ENCODE measurements at regions not wholly inside any gene's neighbourhood (a gene's known extent, or its start where the extent isn't known, plus 50 kb on each side); places are given as distances from the start of the nearest gene placed in this dataset.

DNA sequence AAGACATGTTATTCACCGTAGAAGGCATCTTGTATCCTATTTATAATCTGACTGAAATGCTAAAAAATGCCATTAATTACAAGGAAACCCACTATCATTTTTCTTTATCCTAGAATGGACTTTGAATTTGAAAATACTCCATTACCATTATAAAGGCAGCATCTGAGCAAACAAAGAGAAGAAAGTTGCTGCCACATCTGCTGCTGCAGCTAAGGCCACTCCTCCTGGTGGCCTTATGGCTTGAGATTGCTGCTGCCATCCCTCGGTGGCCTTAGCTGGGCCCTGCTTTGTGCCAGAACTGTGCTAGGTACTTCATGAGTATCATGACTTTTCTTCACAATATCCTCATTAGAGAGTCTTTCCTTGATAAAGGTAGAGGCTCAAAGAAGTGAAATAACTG is 1210.1 kb upstream of the TENM4 start:
- Histone ChIP-seq H3K9ac (ENCODE audit: insufficient read depth in 1 of 2, low read length in 2 of 2) (no peak overlapping the region), H3K4me3 (no peak overlapping the region), H3K9me3 (ENCODE audit: control insufficient read depth in 4 of 4, insufficient read depth in 3 of 4, low read length in 3 of 4) (peaks cover 0 to 3% (median 0%) of the 10 kb centered on the region in 4 donors), H3K4me1 (ENCODE audit: control insufficient read depth in 5 of 5, insufficient read depth in 5 of 5, low read length in 5 of 5) (no peaks in the 10 kb centered on the region), H3K36me3 (ENCODE audit: control insufficient read depth in 4 of 4, insufficient read depth in 4 of 4, low read length in 4 of 4) (no peaks in the 10 kb centered on the region), H3K27ac (ENCODE audit: low read depth in 1 of 2, low read length in 1 of 2) (no peak overlapping the region), H3K27me3 (ENCODE audit: control insufficient read depth in 3 of 3, insufficient read depth in 3 of 3, low read length in 2 of 3) (no peaks in the 10 kb centered on the region)
- WGBS, 2 donors = 76 to 80% methylated on average over 2 of the region's 2 CpGs
- no peak for DNase-seq
- TF ChIP-seq, protein P1, sequence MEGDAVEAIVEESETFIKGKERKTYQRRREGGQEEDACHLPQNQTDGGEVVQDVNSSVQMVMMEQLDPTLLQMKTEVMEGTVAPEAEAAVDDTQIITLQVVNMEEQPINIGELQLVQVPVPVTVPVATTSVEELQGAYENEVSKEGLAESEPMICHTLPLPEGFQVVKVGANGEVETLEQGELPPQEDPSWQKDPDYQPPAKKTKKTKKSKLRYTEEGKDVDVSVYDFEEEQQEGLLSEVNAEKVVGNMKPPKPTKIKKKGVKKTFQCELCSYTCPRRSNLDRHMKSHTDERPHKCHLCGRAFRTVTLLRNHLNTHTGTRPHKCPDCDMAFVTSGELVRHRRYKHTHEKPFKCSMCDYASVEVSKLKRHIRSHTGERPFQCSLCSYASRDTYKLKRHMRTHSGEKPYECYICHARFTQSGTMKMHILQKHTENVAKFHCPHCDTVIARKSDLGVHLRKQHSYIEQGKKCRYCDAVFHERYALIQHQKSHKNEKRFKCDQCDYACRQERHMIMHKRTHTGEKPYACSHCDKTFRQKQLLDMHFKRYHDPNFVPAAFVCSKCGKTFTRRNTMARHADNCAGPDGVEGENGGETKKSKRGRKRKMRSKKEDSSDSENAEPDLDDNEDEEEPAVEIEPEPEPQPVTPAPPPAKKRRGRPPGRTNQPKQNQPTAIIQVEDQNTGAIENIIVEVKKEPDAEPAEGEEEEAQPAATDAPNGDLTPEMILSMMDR (IDR thresholded peaks at IDR 0.05; ENCODE audit: control extremely low read depth, extremely low read depth) = no peak
- no peak for ATAC-seq (ENCODE audit: insufficient read depth, low FRiP score)

DNA sequence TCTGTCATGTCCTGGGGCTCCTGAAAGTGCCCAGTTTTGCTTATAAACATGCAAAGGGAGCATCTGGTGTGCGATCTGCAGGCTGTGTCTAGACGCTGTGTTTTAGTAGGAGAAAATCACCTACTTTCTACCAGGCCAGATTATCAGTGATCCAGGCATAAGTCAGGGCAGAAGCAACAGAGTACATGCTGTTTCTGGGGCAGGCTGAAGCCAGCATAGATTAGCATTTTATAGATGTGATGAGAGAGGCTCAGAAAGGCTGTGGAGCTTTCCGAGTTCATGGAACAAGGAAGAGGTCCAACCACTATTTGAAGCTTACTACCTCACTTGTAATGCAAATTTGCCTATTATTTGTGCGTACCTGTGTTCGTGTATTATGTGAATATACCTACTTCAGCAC is 1208.4 kb upstream of the TENM4 start:
- Histone ChIP-seq H3K36me3 (ENCODE audit: control insufficient read depth in 4 of 4, insufficient read depth in 4 of 4, low read length in 4 of 4) (no peaks in the 10 kb centered on the region), H3K9me3 (ENCODE audit: control insufficient read depth in 4 of 4, insufficient read depth in 3 of 4, low read length in 3 of 4) (peaks cover 0 to 3% (median 0%) of the 10 kb centered on the region in 4 donors), H3K4me1 (ENCODE audit: control insufficient read depth in 5 of 5, insufficient read depth in 5 of 5, low read length in 5 of 5) (no peaks in the 10 kb centered on the region), H3K27me3 (ENCODE audit: control insufficient read depth in 3 of 3, insufficient read depth in 3 of 3, low read length in 2 of 3) (no peaks in the 10 kb centered on the region), H3K9ac (ENCODE audit: insufficient read depth in 1 of 2, low read length in 2 of 2) (no peak overlapping the region), H3K27ac (ENCODE audit: low read depth in 1 of 2, low read length in 1 of 2) (no peak overlapping the region), H3K4me3 (no peak overlapping the region)
- TF ChIP-seq, protein P1 (IDR thresholded peaks at IDR 0.05; ENCODE audit: control extremely low read depth, extremely low read depth) = no peak
- 88 to 89% methylated on average over 5 of the region's 5 CpGs for WGBS, 2 donors
- ATAC-seq (ENCODE audit: insufficient read depth, low FRiP score) (no peak), DNase-seq (no peak)

DNA sequence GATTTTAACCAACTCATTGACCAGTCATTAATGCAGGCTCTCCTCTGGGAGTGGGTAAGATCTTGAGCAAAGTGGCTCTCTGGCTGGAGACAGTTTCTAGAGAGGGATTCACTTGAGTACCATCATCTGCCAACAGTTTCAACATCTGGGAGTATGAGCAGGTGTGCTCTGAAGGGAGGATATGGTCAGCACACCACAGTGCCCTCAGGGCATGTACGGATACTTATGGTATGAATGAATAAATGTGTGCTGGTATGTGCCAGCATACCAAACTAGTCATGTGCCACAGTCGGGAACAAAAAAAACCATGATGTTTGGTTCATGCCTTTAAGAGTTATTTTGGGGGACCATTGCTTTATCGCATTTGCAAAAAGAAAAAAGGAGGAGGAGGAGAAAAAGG is 1197.5 kb upstream of the TENM4 start:
- H3K4me1 ChIP-seq (ENCODE audit: control insufficient read depth in 5 of 5, insufficient read depth in 5 of 5, low read length in 5 of 5) = no peaks in the 10 kb centered on the region
- DNase-seq (no peak), ATAC-seq (ENCODE audit: insufficient read depth, low FRiP score) (no peak)
- 87 to 90% methylated on average over 3 of the region's 3 CpGs for WGBS, 2 donors
- H3K4me3 ChIP-seq = no peak overlapping the region
- H3K27ac ChIP-seq (ENCODE audit: low read depth in 1 of 2, low read length in 1 of 2) = no peak overlapping the region
- H3K36me3 ChIP-seq (ENCODE audit: control insufficient read depth in 4 of 4, insufficient read depth in 4 of 4, low read length in 4 of 4) = no peaks in the 10 kb centered on the region
- H3K9me3 ChIP-seq (ENCODE audit: control insufficient read depth in 4 of 4, insufficient read depth in 3 of 4, low read length in 3 of 4) = no peaks in the 10 kb centered on the region
- H3K9ac ChIP-seq (ENCODE audit: insufficient read depth in 1 of 2, low read length in 2 of 2) = no peak overlapping the region
- no peaks in the 10 kb centered on the region for H3K27me3 ChIP-seq (ENCODE audit: control insufficient read depth in 3 of 3, insufficient read depth in 3 of 3, low read length in 2 of 3)
- TF ChIP-seq, protein P1 (IDR thresholded peaks at IDR 0.05; ENCODE audit: control extremely low read depth, extremely low read depth) = no peak

GRCh38 chr11:80637571-80637970 is 1196.7 kb upstream of the TENM4 start:
- no peaks in the 10 kb centered on the region for H3K4me1 ChIP-seq (ENCODE audit: control insufficient read depth in 5 of 5, insufficient read depth in 5 of 5, low read length in 5 of 5)
- H3K27me3 ChIP-seq (ENCODE audit: control insufficient read depth in 3 of 3, insufficient read depth in 3 of 3, low read length in 2 of 3) = no peaks in the 10 kb centered on the region
- no peak for DNase-seq
- H3K27ac ChIP-seq (ENCODE audit: low read depth in 1 of 2, low read length in 1 of 2) = no peak overlapping the region
- TF ChIP-seq, protein P1 (IDR thresholded peaks at IDR 0.05; ENCODE audit: control extremely low read depth, extremely low read depth) = no peak
- H3K9ac ChIP-seq (ENCODE audit: insufficient read depth in 1 of 2, low read length in 2 of 2) = no peak overlapping the region
- 80 to 82% methylated on average over 2 of the region's 2 CpGs for WGBS, 2 donors
- no peak for ATAC-seq (ENCODE audit: insufficient read depth, low FRiP score)
- H3K36me3 ChIP-seq (ENCODE audit: control insufficient read depth in 4 of 4, insufficient read depth in 4 of 4, low read length in 4 of 4) = no peaks in the 10 kb centered on the region
- no peak overlapping the region for H3K4me3 ChIP-seq
- no peaks in the 10 kb centered on the region for H3K9me3 ChIP-seq (ENCODE audit: control insufficient read depth in 4 of 4, insufficient read depth in 3 of 4, low read length in 3 of 4)

All from lung (tissue), 11 donors.